ENCODE measurements at regions not wholly inside any gene's neighbourhood (a gene's known extent, or its start where the extent isn't known, plus 50 kb on each side); places are given as distances from the start of the nearest gene placed in this dataset.

- DNase-seq: no peak
- no peaks in the 10 kb centered on the region for H3K9me3 ChIP-seq (ENCODE audit: control insufficient read depth, low read length)
- no peak overlapping the region for H3K27ac ChIP-seq (ENCODE audit: low read length)
- peaks cover 1% of the 10 kb centered on the region for H3K4me1 ChIP-seq (ENCODE audit: control insufficient read depth, insufficient read depth, low read length)
- H3K4me3 ChIP-seq (ENCODE audit: low read length): no peak overlapping the region
- no peak for ATAC-seq
- WGBS: 96% methylated on average over 1 of the region's 1 CpG
- no peaks in the 10 kb centered on the region for H3K27me3 ChIP-seq (ENCODE audit: control insufficient read depth, insufficient read depth)
- intact Hi-C loops (cut with DNase I): no loop called here
Measured at GRCh38 chr7:116382375-116382774, 117.2 kb upstream of the CAV2 start.

- intact Hi-C loops (cut with DNase I): no loop called here
- H3K27me3 ChIP-seq (ENCODE audit: control insufficient read depth, insufficient read depth): no peaks in the 10 kb centered on the region
- ATAC-seq (no peak), DNase-seq (no peak)
- H3K9me3 ChIP-seq (ENCODE audit: control insufficient read depth, low read length): no peaks in the 10 kb centered on the region
- WGBS: 83% methylated on average over 5 of the region's 5 CpGs
- H3K4me1 ChIP-seq (ENCODE audit: control insufficient read depth, insufficient read depth, low read length): peaks cover 1% of the 10 kb centered on the region
- no peak overlapping the region for H3K4me3 ChIP-seq (ENCODE audit: low read length)
- no peak overlapping the region for H3K27ac ChIP-seq (ENCODE audit: low read length)
Measured at GRCh38 chr7:116384936-116385635, 114.5 kb upstream of the CAV2 start.

GRCh38 chr7:116386674-116387073 is 112.9 kb upstream of the CAV2 start:
- Histone ChIP-seq H3K27me3 (ENCODE audit: control insufficient read depth, insufficient read depth) (no peaks in the 10 kb centered on the region), H3K4me1 (ENCODE audit: control insufficient read depth, insufficient read depth, low read length) (peaks cover 1% of the 10 kb centered on the region), H3K27ac (ENCODE audit: low read length) (no peak overlapping the region), H3K4me3 (ENCODE audit: low read length) (no peak overlapping the region), H3K9me3 (ENCODE audit: control insufficient read depth, low read length) (no peaks in the 10 kb centered on the region)
- WGBS: 91% methylated on average over 5 of the region's 5 CpGs
- intact Hi-C loops (cut with DNase I): no loop called here
- no peak for ATAC-seq
- no peak for DNase-seq

- WGBS: 98% methylated on average over 3 of the region's 3 CpGs
- H3K4me3 ChIP-seq (ENCODE audit: low read length): no peak overlapping the region
- peaks cover 4% of the 10 kb centered on the region for H3K4me1 ChIP-seq (ENCODE audit: control insufficient read depth, insufficient read depth, low read length)
- intact Hi-C loops (cut with DNase I): no loop called here
- H3K27ac ChIP-seq (ENCODE audit: low read length): no peak overlapping the region
- ATAC-seq (no peak), DNase-seq (no peak)
- no peaks in the 10 kb centered on the region for H3K9me3 ChIP-seq (ENCODE audit: control insufficient read depth, low read length)
- no peaks in the 10 kb centered on the region for H3K27me3 ChIP-seq (ENCODE audit: control insufficient read depth, insufficient read depth)
Measured at GRCh38 chr7:116390363-116390762, 109.2 kb upstream of the CAV2 start.

- peaks cover 2% of the 10 kb centered on the region for H3K4me1 ChIP-seq (ENCODE audit: control insufficient read depth, insufficient read depth, low read length)
- intact Hi-C loops (cut with DNase I): no loop called here
- DNase-seq (no peak), ATAC-seq (peak in 1 of 2 donors; percentile 43)
- H3K4me3 ChIP-seq (ENCODE audit: low read length): no peak overlapping the region
- no peak overlapping the region for H3K27ac ChIP-seq (ENCODE audit: low read length)
- H3K27me3 ChIP-seq (ENCODE audit: control insufficient read depth, insufficient read depth): no peaks in the 10 kb centered on the region
- H3K9me3 ChIP-seq (ENCODE audit: control insufficient read depth, low read length): no peaks in the 10 kb centered on the region
Measured at GRCh38 chr7:116392806-116393205, 106.7 kb upstream of the CAV2 start.

GRCh38 chr7:116393654-116394053 is 105.9 kb upstream of the CAV2 start:
- WGBS: 23% methylated on average over 6 of the region's 6 CpGs
- H3K27ac ChIP-seq (ENCODE audit: low read length): peak overlapping the region; percentile 57
- H3K9me3 ChIP-seq (ENCODE audit: control insufficient read depth, low read length): no peaks in the 10 kb centered on the region
- H3K27me3 ChIP-seq (ENCODE audit: control insufficient read depth, insufficient read depth): no peaks in the 10 kb centered on the region
- H3K4me3 ChIP-seq (ENCODE audit: low read length): no peak overlapping the region
- ATAC-seq (peak; percentile 54 to 76), DNase-seq (peak; percentile 28 to 58 (median 54))
- H3K4me1 ChIP-seq (ENCODE audit: control insufficient read depth, insufficient read depth, low read length): peaks cover 2% of the 10 kb centered on the region
- intact Hi-C loops (cut with DNase I): no loop called here

GRCh38 chr7:116394106-116394505 is 105.4 kb upstream of the CAV2 start:
- no peaks in the 10 kb centered on the region for H3K9me3 ChIP-seq (ENCODE audit: control insufficient read depth, low read length)
- H3K27ac ChIP-seq (ENCODE audit: low read length): no peak overlapping the region
- WGBS: 92% methylated on average over 11 of the region's 11 CpGs
- no peak overlapping the region for H3K4me3 ChIP-seq (ENCODE audit: low read length)
- intact Hi-C loops (cut with DNase I): no loop called here
- H3K27me3 ChIP-seq (ENCODE audit: control insufficient read depth, insufficient read depth): no peaks in the 10 kb centered on the region
- DNase-seq: peak in 1 of 3 donors; percentile 38
- peaks cover 2% of the 10 kb centered on the region for H3K4me1 ChIP-seq (ENCODE audit: control insufficient read depth, insufficient read depth, low read length)
- no peak for ATAC-seq

- Histone ChIP-seq H3K9me3 (ENCODE audit: control insufficient read depth, low read length) (no peaks in the 10 kb centered on the region), H3K4me1 (ENCODE audit: control insufficient read depth, insufficient read depth, low read length) (peaks cover 2% of the 10 kb centered on the region), H3K27ac (ENCODE audit: low read length) (peak overlapping the region; percentile 17), H3K27me3 (ENCODE audit: control insufficient read depth, insufficient read depth) (no peaks in the 10 kb centered on the region), H3K4me3 (ENCODE audit: low read length) (no peak overlapping the region)
- DNase-seq (no peak), ATAC-seq (peak; percentile 66 to 80)
- WGBS: 43% methylated on average over 3 of the region's 3 CpGs
- intact Hi-C loops (cut with DNase I): no loop called here
Measured at GRCh38 chr7:116395141-116395791, 104.3 kb upstream of the CAV2 start.

- no peak for ATAC-seq
- no peak for DNase-seq
- intact Hi-C loops (cut with DNase I): no loop called here
Measured at GRCh38 chr7:116398672-116399071, 100.9 kb upstream of the CAV2 start.

GRCh38 chr7:116399819-116400218 is 99.7 kb upstream of the CAV2 start:
- intact Hi-C loops (cut with DNase I): no loop called here
- Histone ChIP-seq H3K27me3 (ENCODE audit: control insufficient read depth, insufficient read depth) (no peaks in the 10 kb centered on the region), H3K27ac (ENCODE audit: low read length) (no peak overlapping the region), H3K9me3 (ENCODE audit: control insufficient read depth, low read length) (no peaks in the 10 kb centered on the region), H3K4me3 (ENCODE audit: low read length) (no peak overlapping the region), H3K4me1 (ENCODE audit: control insufficient read depth, insufficient read depth, low read length) (peaks cover 4% of the 10 kb centered on the region)
- DNase-seq (no peak), ATAC-seq (no peak)

More at GRCh38 chr7:116398672-116399071, 100.9 kb upstream of the CAV2 start:
- Histone ChIP-seq H3K27me3 (ENCODE audit: control insufficient read depth, insufficient read depth) (no peaks in the 10 kb centered on the region), H3K4me3 (ENCODE audit: low read length) (no peak overlapping the region), H3K9me3 (ENCODE audit: control insufficient read depth, low read length) (no peaks in the 10 kb centered on the region), H3K4me1 (ENCODE audit: control insufficient read depth, insufficient read depth, low read length) (peaks cover 5% of the 10 kb centered on the region), H3K27ac (ENCODE audit: low read length) (no peak overlapping the region)
- WGBS: 69% methylated on average over 2 of the region's 2 CpGs

- peaks cover 4% of the 10 kb centered on the region for H3K4me1 ChIP-seq (ENCODE audit: control insufficient read depth, insufficient read depth, low read length)
- intact Hi-C loops (cut with DNase I): no loop called here
- no peaks in the 10 kb centered on the region for H3K9me3 ChIP-seq (ENCODE audit: control insufficient read depth, low read length)
- H3K27ac ChIP-seq (ENCODE audit: low read length): no peak overlapping the region
- no peak overlapping the region for H3K4me3 ChIP-seq (ENCODE audit: low read length)
- H3K27me3 ChIP-seq (ENCODE audit: control insufficient read depth, insufficient read depth): no peaks in the 10 kb centered on the region
- WGBS: 93% methylated on average over 3 of the region's 3 CpGs
- DNase-seq (no peak), ATAC-seq (no peak)
Measured at GRCh38 chr7:116400522-116400921, 99.0 kb upstream of the CAV2 start.

Data from right cardiac atrium (tissue), 5 donors.